Body of pancreas (tissue), 4 donors: ENCODE measurements at regions not wholly inside any gene's neighbourhood (a gene's known extent, or its start where the extent isn't known, plus 50 kb on each side); places are given as distances from the start of the nearest gene placed in this dataset.

Source experiments
- CTCF ChIP-seq, 7 experiments: fragments of 450-650 bp in 4 of 7; fragments of 200-600 bp in 3 of 7; sonication (generic) in 3 of 7; IDR thresholded peaks; one replicate each; pipeline ENCODE4 v1.5.1; 2016 to 2019; ENCODE audit warnings: antibody characterized with exemption in 7 of 7
- POLR2A ChIP-seq, 3 donors: fragments of 450-650 bp; IDR thresholded peaks; one replicate each; pipeline ENCODE4 v1.6.1; 2016; ENCODE audit warnings: antibody characterized with exemption in 3 of 3, mild to moderate bottlenecking in 2 of 3

- TF ChIP-seq POLR2A (IDR thresholded peaks at IDR 0.05) (no peak), CTCF (IDR thresholded peaks at IDR 0.05) (no peak)
Measured at GRCh38 chr2:160753331-160753654, 259.7 kb upstream of the RBMS1 start.
